OCI-LY3 (cell line): ENCODE measurements at regions not wholly inside any gene's neighbourhood (a gene's known extent, or its start where the extent isn't known, plus 50 kb on each side); places are given as distances from the start of the nearest gene placed in this dataset.

ENCODE experiments used
- EZH2phosphoT487 ChIP-seq: fragments of 200-600 bp; shearing (Covaris generic); IDR thresholded peaks from 2 replicates; pipeline ENCODE4 v1.6.1; 2018; ENCODE audit warnings: antibody characterized with exemption, mixed run types, low read depth
- TF ChIP-seq, protein P1 (sequence below): fragments of 200-600, 300-600 bp; sonication (generic); IDR thresholded peaks from 2 replicates; pipeline ENCODE4 v1.5.1; 2014; ENCODE audit warnings: antibody characterized with exemption, low read length, low read depth

DNA sequence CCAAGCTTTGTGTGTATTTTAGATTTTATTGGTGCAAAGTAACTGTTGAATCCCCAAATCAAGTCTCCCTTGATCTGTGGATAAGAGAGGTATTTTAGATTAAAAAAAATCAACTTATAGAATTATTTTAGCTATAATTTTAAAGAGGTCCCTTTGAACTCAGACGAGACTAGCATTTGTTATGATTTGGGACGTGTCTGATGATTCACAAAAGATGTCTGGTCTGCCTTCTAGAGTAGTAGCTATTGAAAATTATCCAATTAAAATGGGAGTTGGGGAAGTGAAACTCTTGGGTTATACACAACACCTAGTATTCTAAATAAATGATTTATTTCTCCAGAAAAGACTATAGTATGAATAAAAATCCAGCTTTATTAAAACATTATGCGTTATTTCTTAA lies 227.9 kb upstream of the GRIA4 start:
- TF ChIP-seq, protein P1, sequence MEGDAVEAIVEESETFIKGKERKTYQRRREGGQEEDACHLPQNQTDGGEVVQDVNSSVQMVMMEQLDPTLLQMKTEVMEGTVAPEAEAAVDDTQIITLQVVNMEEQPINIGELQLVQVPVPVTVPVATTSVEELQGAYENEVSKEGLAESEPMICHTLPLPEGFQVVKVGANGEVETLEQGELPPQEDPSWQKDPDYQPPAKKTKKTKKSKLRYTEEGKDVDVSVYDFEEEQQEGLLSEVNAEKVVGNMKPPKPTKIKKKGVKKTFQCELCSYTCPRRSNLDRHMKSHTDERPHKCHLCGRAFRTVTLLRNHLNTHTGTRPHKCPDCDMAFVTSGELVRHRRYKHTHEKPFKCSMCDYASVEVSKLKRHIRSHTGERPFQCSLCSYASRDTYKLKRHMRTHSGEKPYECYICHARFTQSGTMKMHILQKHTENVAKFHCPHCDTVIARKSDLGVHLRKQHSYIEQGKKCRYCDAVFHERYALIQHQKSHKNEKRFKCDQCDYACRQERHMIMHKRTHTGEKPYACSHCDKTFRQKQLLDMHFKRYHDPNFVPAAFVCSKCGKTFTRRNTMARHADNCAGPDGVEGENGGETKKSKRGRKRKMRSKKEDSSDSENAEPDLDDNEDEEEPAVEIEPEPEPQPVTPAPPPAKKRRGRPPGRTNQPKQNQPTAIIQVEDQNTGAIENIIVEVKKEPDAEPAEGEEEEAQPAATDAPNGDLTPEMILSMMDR: no peak
- no peak for TF ChIP-seq EZH2phosphoT487
